ENCODE measurements at regions not wholly inside any gene's neighbourhood (a gene's known extent, or its start where the extent isn't known, plus 50 kb on each side); places are given as distances from the start of the nearest gene placed in this dataset.

DNA sequence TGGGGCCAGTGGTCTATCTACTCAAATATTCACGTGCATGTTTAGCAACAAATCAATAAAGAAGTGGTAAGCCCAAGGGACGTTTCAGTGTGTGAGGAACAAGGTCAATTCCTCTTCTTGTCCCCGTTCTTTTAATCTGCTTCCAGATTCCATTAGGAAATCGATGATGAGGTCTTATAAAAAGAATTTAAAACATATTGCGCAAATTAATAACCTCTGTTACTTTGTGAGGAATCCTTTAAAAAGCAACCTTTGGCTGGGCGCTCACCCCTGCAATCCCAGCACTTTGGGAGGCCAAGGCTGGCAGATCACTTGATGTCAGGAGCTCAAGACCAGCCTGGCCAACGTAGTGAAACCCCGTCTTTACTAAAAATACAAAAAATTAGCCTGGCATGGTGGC is 113.0 kb upstream of the TMPRSS2 start:
- Mint-ChIP-seq H3K9me3 (peaks cover 6% of the 10 kb centered on the region), H3K27me3 (ENCODE audit: insufficient read depth, low read depth) (peaks cover 8% of the 10 kb centered on the region), H3K27ac (no peak overlapping the region), H3K4me1 (peaks cover 4% of the 10 kb centered on the region), H3K4me3 (no peak overlapping the region), H3K36me3 (no peaks in the 10 kb centered on the region)
- Histone ChIP-seq H3K27me3 (no peaks in the 10 kb centered on the region), H3K4me3 (no peak overlapping the region), H3K9me3 (ENCODE audit: low read depth) (no peaks in the 10 kb centered on the region), H3K79me2 (ENCODE audit: low read depth) (no peaks in the 10 kb centered on the region), H3K27ac (no peak overlapping the region), H2AFZ (replicated peaks) (no peak overlapping the region), H3K36me3 (no peaks in the 10 kb centered on the region), H3K4me1 (no peaks in the 10 kb centered on the region), H3F3A (ENCODE audit: low read depth) (no peaks in the 10 kb centered on the region), H4K20me1 (ENCODE audit: low read depth) (no peaks in the 10 kb centered on the region), H3K4me2 (no peak overlapping the region), H3K9ac (no peak overlapping the region)
- DNase-seq (ENCODE audit: low spot score): no peak
- no peak for TF ChIP-seq EZH2phosphoT487 (IDR thresholded peaks at IDR 0.05)
- TF ChIP-seq CTCF (IDR thresholded peaks at IDR 0.05): no peak
- TF ChIP-seq EZH2 (IDR thresholded peaks at IDR 0.05): no peak

DNA sequence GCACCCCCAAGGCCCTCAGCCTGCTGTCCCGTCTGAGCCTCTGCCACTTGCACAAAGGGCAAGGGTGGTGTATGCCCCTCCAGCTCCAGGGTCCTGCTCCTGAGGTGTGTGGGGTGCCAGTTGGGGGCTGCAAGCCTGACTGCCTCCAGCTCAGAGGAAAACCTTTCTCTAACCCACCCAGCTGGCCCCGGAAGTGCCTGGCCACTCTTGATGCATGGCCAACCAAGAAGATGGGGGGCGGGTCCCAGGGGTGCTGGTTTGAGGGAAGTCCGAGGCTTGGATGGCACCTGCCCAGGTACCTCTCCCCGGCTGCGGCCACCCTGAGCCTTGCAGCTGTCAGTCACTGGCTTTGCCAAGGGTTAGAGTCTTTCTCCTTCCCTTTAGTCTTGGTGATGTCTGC is 112.6 kb upstream of the TMPRSS2 start:
- peaks cover 5% of the 10 kb centered on the region for H3K4me1 Mint-ChIP-seq
- no peaks in the 10 kb centered on the region for H3K36me3 Mint-ChIP-seq
- Histone ChIP-seq H3K9me3 (ENCODE audit: low read depth) (no peaks in the 10 kb centered on the region), H2AFZ (replicated peaks) (no peak overlapping the region), H3K4me3 (no peak overlapping the region), H3K79me2 (ENCODE audit: low read depth) (no peaks in the 10 kb centered on the region), H3K9ac (no peak overlapping the region), H3K27ac (no peak overlapping the region), H3K4me1 (no peaks in the 10 kb centered on the region), H3F3A (ENCODE audit: low read depth) (no peaks in the 10 kb centered on the region), H3K4me2 (no peak overlapping the region), H4K20me1 (ENCODE audit: low read depth) (no peaks in the 10 kb centered on the region), H3K36me3 (no peaks in the 10 kb centered on the region), H3K27me3 (no peaks in the 10 kb centered on the region)
- peaks cover 6% of the 10 kb centered on the region for H3K9me3 Mint-ChIP-seq
- TF ChIP-seq CTCF (IDR thresholded peaks at IDR 0.05) (no peak), EZH2phosphoT487 (IDR thresholded peaks at IDR 0.05) (no peak), EZH2 (IDR thresholded peaks at IDR 0.05) (no peak)
- H3K27me3 Mint-ChIP-seq (ENCODE audit: insufficient read depth, low read depth): peaks cover 8% of the 10 kb centered on the region
- H3K4me3 Mint-ChIP-seq: no peak overlapping the region
- no peak overlapping the region for H3K27ac Mint-ChIP-seq
- no peak for DNase-seq (ENCODE audit: low spot score)

DNA sequence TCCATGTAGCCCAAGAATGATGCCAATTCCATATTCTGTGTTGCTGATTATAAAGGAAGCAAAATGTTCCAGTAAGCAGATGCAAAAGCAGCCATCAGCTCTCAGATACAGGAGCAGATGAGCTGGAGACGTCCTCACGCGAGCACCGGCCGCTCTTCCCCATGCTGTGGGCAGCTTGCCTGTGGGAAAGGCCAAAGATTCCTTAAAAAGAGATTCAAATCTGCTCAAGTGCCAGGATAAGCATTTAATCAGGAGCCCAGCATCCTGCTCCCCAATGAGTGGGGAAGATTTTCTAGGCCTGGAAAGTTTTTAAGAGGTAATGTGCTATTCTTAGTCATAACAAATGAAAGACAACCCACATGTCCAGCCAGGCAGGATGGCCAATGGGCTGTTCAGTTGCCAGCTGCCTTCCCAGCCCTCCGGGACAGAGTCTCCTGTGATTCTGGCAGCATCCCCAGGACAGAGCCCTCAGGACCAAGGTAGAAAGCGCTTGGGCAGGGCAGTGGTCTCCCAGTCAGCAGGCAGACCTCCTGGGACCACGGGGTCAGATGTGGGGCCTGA is 108.2 kb upstream of the TMPRSS2 start:
- no peaks in the 10 kb centered on the region for H3F3A ChIP-seq (ENCODE audit: low read depth)
- H3K4me3 Mint-ChIP-seq: no peak overlapping the region
- no peak overlapping the region for H3K4me3 ChIP-seq
- peaks cover 20% of the 10 kb centered on the region for H3K4me1 Mint-ChIP-seq
- peaks cover 10% of the 10 kb centered on the region for H3K27me3 Mint-ChIP-seq (ENCODE audit: insufficient read depth, low read depth)
- no peak overlapping the region for H2AFZ ChIP-seq (replicated peaks)
- H3K36me3 ChIP-seq: no peaks in the 10 kb centered on the region
- peaks cover 7% of the 10 kb centered on the region for H3K4me1 ChIP-seq
- TF ChIP-seq EZH2phosphoT487 (IDR thresholded peaks at IDR 0.05) (no peak), EZH2 (IDR thresholded peaks at IDR 0.05) (no peak)
- H3K27ac Mint-ChIP-seq: no peak overlapping the region
- H3K36me3 Mint-ChIP-seq: no peaks in the 10 kb centered on the region
- H3K27me3 ChIP-seq: no peaks in the 10 kb centered on the region
- H3K4me2 ChIP-seq: no peak overlapping the region
- no peaks in the 10 kb centered on the region for H4K20me1 ChIP-seq (ENCODE audit: low read depth)
- no peak for DNase-seq (ENCODE audit: low spot score)
- no peaks in the 10 kb centered on the region for H3K79me2 ChIP-seq (ENCODE audit: low read depth)
- H3K27ac ChIP-seq: no peak overlapping the region
- no peak overlapping the region for H3K9ac ChIP-seq
- no peaks in the 10 kb centered on the region for H3K9me3 Mint-ChIP-seq
- H3K9me3 ChIP-seq (ENCODE audit: low read depth): no peaks in the 10 kb centered on the region

DNA sequence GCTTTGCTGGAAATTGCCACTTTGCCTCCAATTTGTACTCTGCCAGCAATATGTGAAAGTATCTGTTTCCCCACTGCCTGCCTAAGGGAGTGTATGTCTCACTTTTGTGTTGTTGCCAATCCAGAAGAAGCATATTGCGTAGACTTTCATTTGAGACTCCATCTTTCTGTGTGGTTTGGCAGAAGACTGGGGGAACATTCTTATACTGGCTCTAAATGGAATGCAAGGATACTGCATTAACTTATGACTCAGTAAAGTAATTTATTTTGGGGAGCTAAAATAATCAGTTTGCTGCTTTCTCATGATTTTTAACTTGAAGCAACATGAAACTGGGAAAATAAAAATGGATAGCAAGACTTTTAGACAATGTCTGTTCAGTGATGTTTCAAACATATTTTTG is 107.7 kb upstream of the TMPRSS2 start:
- Mint-ChIP-seq H3K27me3 (ENCODE audit: insufficient read depth, low read depth) (peaks cover 6% of the 10 kb centered on the region), H3K9me3 (no peaks in the 10 kb centered on the region), H3K4me1 (peaks cover 20% of the 10 kb centered on the region), H3K4me3 (no peak overlapping the region), H3K36me3 (no peaks in the 10 kb centered on the region), H3K27ac (no peak overlapping the region)
- Histone ChIP-seq H3K9me3 (ENCODE audit: low read depth) (no peaks in the 10 kb centered on the region), H3K36me3 (no peaks in the 10 kb centered on the region), H3K9ac (no peak overlapping the region), H3K4me3 (no peak overlapping the region), H3K4me1 (peaks cover 7% of the 10 kb centered on the region), H2AFZ (replicated peaks) (no peak overlapping the region), H3K4me2 (no peak overlapping the region), H4K20me1 (ENCODE audit: low read depth) (no peaks in the 10 kb centered on the region), H3K27me3 (no peaks in the 10 kb centered on the region), H3F3A (ENCODE audit: low read depth) (no peaks in the 10 kb centered on the region), H3K27ac (no peak overlapping the region), H3K79me2 (ENCODE audit: low read depth) (no peaks in the 10 kb centered on the region)
- DNase-seq (ENCODE audit: low spot score): no peak
- no peak for TF ChIP-seq EZH2 (IDR thresholded peaks at IDR 0.05)
- no peak for TF ChIP-seq CTCF (IDR thresholded peaks at IDR 0.05)
- TF ChIP-seq EZH2phosphoT487 (IDR thresholded peaks at IDR 0.05): no peak

Data from neural progenitor cell (in vitro differentiated cells).